ENCODE measurements at regions not wholly inside any gene's neighbourhood (a gene's known extent, or its start where the extent isn't known, plus 50 kb on each side); places are given as distances from the start of the nearest gene placed in this dataset.

DNA sequence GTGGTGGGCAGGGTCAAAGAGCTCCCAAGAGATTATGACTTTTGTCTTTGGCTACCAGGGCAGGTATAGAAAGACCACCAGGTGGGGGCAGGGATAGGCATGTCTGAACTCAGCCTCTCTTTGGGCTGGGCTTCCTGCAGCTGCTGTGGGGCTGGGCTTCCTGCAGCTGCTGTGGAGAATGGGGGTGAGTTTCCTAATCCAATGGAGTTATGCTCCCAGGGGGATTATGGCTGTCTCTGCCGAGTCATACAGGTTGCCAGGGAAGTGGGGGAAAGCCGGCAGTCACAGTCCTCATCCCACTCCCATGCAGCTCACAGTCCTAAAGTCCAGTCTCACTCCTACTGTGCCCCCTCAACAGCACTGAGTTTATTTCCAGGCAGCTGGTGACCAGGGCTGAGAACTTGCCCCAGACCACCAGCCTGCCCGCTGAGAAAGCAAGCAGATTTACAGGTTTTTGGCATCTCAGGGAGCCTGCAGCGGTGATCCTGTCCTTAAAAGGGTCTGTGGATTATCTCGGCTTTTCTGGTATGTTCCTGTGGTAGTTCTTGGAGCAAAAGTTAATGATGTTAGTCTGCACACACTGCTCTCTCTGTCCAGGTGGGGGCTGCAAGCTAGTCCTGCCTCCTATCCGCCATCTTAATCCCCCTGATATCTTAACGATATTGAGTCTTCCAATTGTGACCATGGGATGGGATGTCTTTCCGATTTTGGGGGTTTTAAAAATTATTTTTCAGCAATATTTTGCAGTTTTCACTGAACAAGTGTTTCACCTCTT lies 133.4 kb downstream of the RTL9 start:
- TF ChIP-seq, protein P1, sequence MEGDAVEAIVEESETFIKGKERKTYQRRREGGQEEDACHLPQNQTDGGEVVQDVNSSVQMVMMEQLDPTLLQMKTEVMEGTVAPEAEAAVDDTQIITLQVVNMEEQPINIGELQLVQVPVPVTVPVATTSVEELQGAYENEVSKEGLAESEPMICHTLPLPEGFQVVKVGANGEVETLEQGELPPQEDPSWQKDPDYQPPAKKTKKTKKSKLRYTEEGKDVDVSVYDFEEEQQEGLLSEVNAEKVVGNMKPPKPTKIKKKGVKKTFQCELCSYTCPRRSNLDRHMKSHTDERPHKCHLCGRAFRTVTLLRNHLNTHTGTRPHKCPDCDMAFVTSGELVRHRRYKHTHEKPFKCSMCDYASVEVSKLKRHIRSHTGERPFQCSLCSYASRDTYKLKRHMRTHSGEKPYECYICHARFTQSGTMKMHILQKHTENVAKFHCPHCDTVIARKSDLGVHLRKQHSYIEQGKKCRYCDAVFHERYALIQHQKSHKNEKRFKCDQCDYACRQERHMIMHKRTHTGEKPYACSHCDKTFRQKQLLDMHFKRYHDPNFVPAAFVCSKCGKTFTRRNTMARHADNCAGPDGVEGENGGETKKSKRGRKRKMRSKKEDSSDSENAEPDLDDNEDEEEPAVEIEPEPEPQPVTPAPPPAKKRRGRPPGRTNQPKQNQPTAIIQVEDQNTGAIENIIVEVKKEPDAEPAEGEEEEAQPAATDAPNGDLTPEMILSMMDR (IDR thresholded peaks at IDR 0.05): no peak
- TF ChIP-seq, protein P2, sequence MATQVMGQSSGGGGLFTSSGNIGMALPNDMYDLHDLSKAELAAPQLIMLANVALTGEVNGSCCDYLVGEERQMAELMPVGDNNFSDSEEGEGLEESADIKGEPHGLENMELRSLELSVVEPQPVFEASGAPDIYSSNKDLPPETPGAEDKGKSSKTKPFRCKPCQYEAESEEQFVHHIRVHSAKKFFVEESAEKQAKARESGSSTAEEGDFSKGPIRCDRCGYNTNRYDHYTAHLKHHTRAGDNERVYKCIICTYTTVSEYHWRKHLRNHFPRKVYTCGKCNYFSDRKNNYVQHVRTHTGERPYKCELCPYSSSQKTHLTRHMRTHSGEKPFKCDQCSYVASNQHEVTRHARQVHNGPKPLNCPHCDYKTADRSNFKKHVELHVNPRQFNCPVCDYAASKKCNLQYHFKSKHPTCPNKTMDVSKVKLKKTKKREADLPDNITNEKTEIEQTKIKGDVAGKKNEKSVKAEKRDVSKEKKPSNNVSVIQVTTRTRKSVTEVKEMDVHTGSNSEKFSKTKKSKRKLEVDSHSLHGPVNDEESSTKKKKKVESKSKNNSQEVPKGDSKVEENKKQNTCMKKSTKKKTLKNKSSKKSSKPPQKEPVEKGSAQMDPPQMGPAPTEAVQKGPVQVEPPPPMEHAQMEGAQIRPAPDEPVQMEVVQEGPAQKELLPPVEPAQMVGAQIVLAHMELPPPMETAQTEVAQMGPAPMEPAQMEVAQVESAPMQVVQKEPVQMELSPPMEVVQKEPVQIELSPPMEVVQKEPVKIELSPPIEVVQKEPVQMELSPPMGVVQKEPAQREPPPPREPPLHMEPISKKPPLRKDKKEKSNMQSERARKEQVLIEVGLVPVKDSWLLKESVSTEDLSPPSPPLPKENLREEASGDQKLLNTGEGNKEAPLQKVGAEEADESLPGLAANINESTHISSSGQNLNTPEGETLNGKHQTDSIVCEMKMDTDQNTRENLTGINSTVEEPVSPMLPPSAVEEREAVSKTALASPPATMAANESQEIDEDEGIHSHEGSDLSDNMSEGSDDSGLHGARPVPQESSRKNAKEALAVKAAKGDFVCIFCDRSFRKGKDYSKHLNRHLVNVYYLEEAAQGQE (IDR thresholded peaks at IDR 0.05; ENCODE audit: insufficient read depth in 1 of 2, low read depth in 2 of 2, low read length in 1 of 2): no peak

Data from Panc1 (cell line).